Endothelial cell of umbilical vein (primary cell): ENCODE measurements at regions not wholly inside any gene's neighbourhood (a gene's known extent, or its start where the extent isn't known, plus 50 kb on each side); places are given as distances from the start of the nearest gene placed in this dataset.

Experiments
- BruUV-seq: library from RNA; stranded (reverse); fragments of 400-500 nt; replicated peaks from 2 replicates; lab custom pipeline; 2021; lab: Mats Ljungman, UMichigan
- CTCF ChIA-PET: fragments of 300-600, 350-600 bp; sonication (Branson Sonifier 250); formaldehyde crosslinking; loops from one replicate; lab custom pipeline; 2021; ENCODE audit warnings: antibody characterized with exemption, inconsistent platforms; lab: Charles Lee
- POLR2A ChIA-PET: fragments of 300-600, 350-600 bp; sonication (Branson Sonifier 250); formaldehyde crosslinking; loops from one replicate; lab custom pipeline; 2021; ENCODE audit warnings: antibody characterized with exemption, inconsistent platforms; lab: Charles Lee
- DNase-seq: peaks from one replicate; pipeline ENCODE4 v3.0.0-alpha.2; 2011; ENCODE audit warnings: low read depth, low spot score
- FAIRE-seq: peaks from 2 replicates; lab custom pipeline; 2011; peaks lifted over from hg19 to GRCh38; lab: Jason Lieb, UNC
- H2AFZ ChIP-seq: 2 replicates; pipeline ENCODE4 v1.6.0; 2012; ENCODE audit warnings: low read depth, low read length, control low read depth, inconsistent platforms
- H3K27ac ChIP-seq: 2 replicates; pipeline ENCODE4 v1.5.1; 2011; ENCODE audit warnings: low read depth, mild to moderate bottlenecking, control low read depth, low read length, moderate library complexity; ENCODE audit not compliant: insufficient read depth
- H3K27me3 ChIP-seq, 2 experiments: 2 replicates each; pipeline versions ENCODE4 v1.6.0 to v1.6.1; 2011; ENCODE audit warnings: low read length in 2 of 2, mixed read lengths in 1 of 2; ENCODE audit not compliant: control insufficient read depth in 2 of 2, insufficient read depth in 2 of 2
- H3K36me3 ChIP-seq, 2 experiments: 2 replicates in 1 of 2; 3 replicates in 1 of 2; pipeline ENCODE4 v1.5.1; 2011; ENCODE audit warnings: low read length in 2 of 2, mild to moderate bottlenecking in 1 of 2, moderate library complexity in 1 of 2; ENCODE audit not compliant: control insufficient read depth in 2 of 2, insufficient read depth in 2 of 2; ENCODE audit errors: extremely low read depth in 1 of 2
- H3K4me1 ChIP-seq: 3 replicates; pipeline ENCODE4 v1.5.1; 2011; ENCODE audit warnings: mild to moderate bottlenecking, low read length; ENCODE audit not compliant: control insufficient read depth, insufficient read depth; ENCODE audit errors: extremely low read depth
- H3K4me2 ChIP-seq: 2 replicates; pipeline ENCODE4 v1.6.1; 2011; ENCODE audit warnings: low read length, control low read depth, mixed read lengths; ENCODE audit not compliant: insufficient read depth
- H3K4me3 ChIP-seq, 3 experiments: fragments of 200-600 bp in 1 of 3; sonication (generic), shearing (Covaris generic) in 1 of 3; replicated peaks in 1 of 3; 2 replicates each; pipeline ENCODE4 v1.5.1; 2011 to 2016; ENCODE audit warnings: control low read depth in 3 of 3, low read length in 3 of 3, mild to moderate bottlenecking in 2 of 3, inconsistent platforms in 1 of 3, low read depth in 1 of 3, moderate library complexity in 1 of 3; ENCODE audit not compliant: insufficient read depth in 1 of 3
- H3K79me2 ChIP-seq: 2 replicates; pipeline ENCODE4 v1.6.0; 2012; ENCODE audit warnings: low read length, inconsistent platforms; ENCODE audit not compliant: control insufficient read depth, insufficient read depth
- H3K9ac ChIP-seq: replicated peaks from 2 replicates; pipeline ENCODE3; 2011; ENCODE audit warnings: low read length, control low read depth; ENCODE audit not compliant: insufficient read depth; ENCODE audit errors: extremely low read depth
- H3K9me1 ChIP-seq: replicated peaks from 3 replicates; pipeline ENCODE4 v1.6.0; 2011; ENCODE audit warnings: mild to moderate bottlenecking, low read length; ENCODE audit not compliant: control insufficient read depth, insufficient read depth; ENCODE audit errors: extremely low read depth
- H3K9me3 ChIP-seq: replicated peaks from 2 replicates; pipeline ENCODE4 v1.5.1; 2012; ENCODE audit warnings: low read length, inconsistent platforms; ENCODE audit not compliant: control insufficient read depth, insufficient read depth
- H4K20me1 ChIP-seq: replicated peaks from 2 replicates; pipeline ENCODE3; 2011; ENCODE audit warnings: mild to moderate bottlenecking, low read length; ENCODE audit not compliant: control insufficient read depth, insufficient read depth; ENCODE audit errors: extremely low read depth
- EZH2 ChIP-seq: IDR thresholded peaks from 2 replicates; pipeline ENCODE4 v1.6.1; 2012; ENCODE audit warnings: borderline replicate concordance, low read depth, mild to moderate bottlenecking, moderate library complexity, low read length, inconsistent platforms; ENCODE audit not compliant: severe bottlenecking
- FOS ChIP-seq: IDR thresholded peaks from 2 replicates; pipeline ENCODE4 v1.6.1; 2011; ENCODE audit warnings: mild to moderate bottlenecking, low read length, moderate library complexity, borderline replicate concordance; ENCODE audit not compliant: insufficient read depth
- GATA2 ChIP-seq: IDR thresholded peaks from 2 replicates; pipeline ENCODE4 v1.7.0; 2011; ENCODE audit warnings: low read depth, mild to moderate bottlenecking, moderate library complexity, mixed read lengths, low read length; ENCODE audit not compliant: insufficient read length, insufficient read depth
- JUN ChIP-seq: IDR thresholded peaks from 2 replicates; pipeline ENCODE4 v1.6.1; 2011; ENCODE audit warnings: borderline replicate concordance, low read depth; ENCODE audit not compliant: insufficient read length, insufficient read depth
- MYC ChIP-seq: IDR thresholded peaks from one replicate; pipeline ENCODE4 v1.6.1; 2011; ENCODE audit warnings: mild to moderate bottlenecking, low read depth, low read length
- POLR2A ChIP-seq: IDR thresholded peaks from 2 replicates; pipeline ENCODE4 v1.6.1; 2012; ENCODE audit warnings: low read depth, mild to moderate bottlenecking, control low read depth, low read length
- POLR2AphosphoS5 ChIP-seq: IDR thresholded peaks from 2 replicates; pipeline ENCODE4 v1.6.1; 2012; ENCODE audit warnings: low read depth, mild to moderate bottlenecking, control low read depth, low read length, moderate library complexity; ENCODE audit not compliant: insufficient read depth
- dilution Hi-C: fragments of 300-500 bp; cut with MboI; formaldehyde crosslinking; loops from one replicate; pipeline ENCODE4 v1.15.0; 2019; ENCODE audit warnings: low sequenced_read_pairs; ENCODE audit not compliant: extremely low pct_ligation_motif_present
- intact Hi-C: fragments of 100-400 bp; cut with micrococcal nuclease; formaldehyde crosslinking; loops from one replicate; pipeline ENCODE4 v1.10.0; 2022
- TF ChIP-seq, protein P1 (sequence below), 2 donors: IDR thresholded peaks; 1 replicate in 1 of 2; 2 replicates in 1 of 2; pipeline ENCODE4 v1.5.1; 2011; ENCODE audit warnings: low read length in 2 of 2, mild to moderate bottlenecking in 2 of 2, moderate library complexity in 2 of 2, control low read depth in 1 of 2, inconsistent platforms in 1 of 2, low read depth in 1 of 2; ENCODE audit not compliant: insufficient read depth in 1 of 2; ENCODE audit errors: extremely low read depth in 1 of 2
- TF ChIP-seq, protein P2 (sequence below): IDR thresholded peaks from 2 replicates; pipeline ENCODE4 v1.6.1; 2011; ENCODE audit not compliant: insufficient read depth, insufficient read length

DNA sequence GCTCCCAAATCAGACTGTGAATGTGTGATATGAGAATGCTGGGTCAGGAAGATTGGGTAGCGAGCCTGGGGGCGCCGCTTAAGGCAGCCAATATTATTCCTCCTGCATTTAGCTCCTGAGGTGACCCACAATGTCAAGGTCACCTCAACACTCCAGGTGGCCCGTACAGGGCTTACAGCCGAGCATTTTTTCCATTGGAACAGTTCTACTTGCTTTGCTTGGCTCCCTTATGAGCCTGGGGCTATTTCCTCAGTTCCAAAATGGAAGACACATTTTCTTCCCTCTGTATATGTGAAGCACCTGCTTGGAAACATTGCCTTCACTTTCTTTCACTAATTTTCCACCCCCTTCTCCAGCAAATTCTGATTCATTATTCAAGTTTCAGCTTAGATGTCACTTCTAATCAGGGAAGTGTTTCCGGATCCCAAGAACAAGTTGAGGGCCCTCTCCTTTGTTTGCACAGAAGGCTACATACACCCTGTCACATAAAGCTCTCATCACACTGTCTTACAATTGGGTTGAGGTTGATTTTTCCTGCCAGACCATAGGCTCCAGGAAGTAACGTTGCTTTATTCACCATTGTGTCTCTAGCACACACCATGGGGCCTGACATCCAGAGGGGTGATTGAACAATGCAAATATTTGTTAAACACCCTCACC, 330.2 kb downstream of the PIK3R1 start:
- Histone ChIP-seq H3K27me3 (peaks cover 2 to 9% of the 10 kb centered on the region in 2 experiments), H3K4me2 (no peak overlapping the region), H3K4me3 (no peak overlapping the region), H2AFZ (no peak overlapping the region), H4K20me1 (no peaks in the 10 kb centered on the region), H3K4me1 (no peaks in the 10 kb centered on the region), H3K9me1 (no peaks in the 10 kb centered on the region), H3K27ac (no peak overlapping the region), H3K9ac (no peak overlapping the region), H3K36me3 (no peaks in the 10 kb centered on the region), H3K9me3 (no peaks in the 10 kb centered on the region), H3K79me2 (no peaks in the 10 kb centered on the region)
- FAIRE-seq: no peak
- no peak for DNase-seq
- TF ChIP-seq, protein P1, sequence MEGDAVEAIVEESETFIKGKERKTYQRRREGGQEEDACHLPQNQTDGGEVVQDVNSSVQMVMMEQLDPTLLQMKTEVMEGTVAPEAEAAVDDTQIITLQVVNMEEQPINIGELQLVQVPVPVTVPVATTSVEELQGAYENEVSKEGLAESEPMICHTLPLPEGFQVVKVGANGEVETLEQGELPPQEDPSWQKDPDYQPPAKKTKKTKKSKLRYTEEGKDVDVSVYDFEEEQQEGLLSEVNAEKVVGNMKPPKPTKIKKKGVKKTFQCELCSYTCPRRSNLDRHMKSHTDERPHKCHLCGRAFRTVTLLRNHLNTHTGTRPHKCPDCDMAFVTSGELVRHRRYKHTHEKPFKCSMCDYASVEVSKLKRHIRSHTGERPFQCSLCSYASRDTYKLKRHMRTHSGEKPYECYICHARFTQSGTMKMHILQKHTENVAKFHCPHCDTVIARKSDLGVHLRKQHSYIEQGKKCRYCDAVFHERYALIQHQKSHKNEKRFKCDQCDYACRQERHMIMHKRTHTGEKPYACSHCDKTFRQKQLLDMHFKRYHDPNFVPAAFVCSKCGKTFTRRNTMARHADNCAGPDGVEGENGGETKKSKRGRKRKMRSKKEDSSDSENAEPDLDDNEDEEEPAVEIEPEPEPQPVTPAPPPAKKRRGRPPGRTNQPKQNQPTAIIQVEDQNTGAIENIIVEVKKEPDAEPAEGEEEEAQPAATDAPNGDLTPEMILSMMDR (IDR thresholded peaks at IDR 0.05; ENCODE audit: extremely low read depth in 1 of 2, insufficient read depth in 1 of 2, low read depth in 1 of 2, low read length in 2 of 2): no peak
- TF ChIP-seq JUN (no peak), MYC (no peak), POLR2A (no peak), POLR2AphosphoS5 (no peak), EZH2 (no peak), FOS (no peak), GATA2 (no peak)
- TF ChIP-seq, protein P2, sequence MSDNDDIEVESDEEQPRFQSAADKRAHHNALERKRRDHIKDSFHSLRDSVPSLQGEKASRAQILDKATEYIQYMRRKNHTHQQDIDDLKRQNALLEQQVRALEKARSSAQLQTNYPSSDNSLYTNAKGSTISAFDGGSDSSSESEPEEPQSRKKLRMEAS: no peak
- POLR2A ChIA-PET: no interaction called here
- no TSS peak for BruUV-seq
- intact Hi-C loops: no loop called here
- CTCF ChIA-PET: no interaction called here
- dilution Hi-C loops: no loop called here
